Stomach (tissue), 8 donors: ENCODE measurements at regions not wholly inside any gene's neighbourhood (a gene's known extent, or its start where the extent isn't known, plus 50 kb on each side); places are given as distances from the start of the nearest gene placed in this dataset.

Experiments
- DNase-seq, 2 donors: peaks; one replicate each; pipeline versions ENCODE4 v3.0.0 to v3.0.0-alpha.2; 2013 to 2019
- H3K27ac ChIP-seq, 5 donors: fragments of 200-600 bp in 4 of 5; sonication (generic) in 4 of 5; one replicate each; pipeline ENCODE4 v1.5.1; 2013 to 2019; ENCODE audit warnings: mild to moderate bottlenecking in 1 of 5, moderate library complexity in 1 of 5
- H3K27me3 ChIP-seq, 3 donors: fragments of 200-600 bp; sonication (generic); one replicate each; pipeline ENCODE4 v1.5.1; 2017 to 2019; ENCODE audit warnings: mixed run types in 1 of 3
- H3K36me3 ChIP-seq, 4 donors: fragments of 200-600 bp; sonication (generic); 1 replicate in 3 of 4; 2 replicates in 1 of 4; pipeline ENCODE4 v1.5.1; 2016 to 2019
- H3K4me1 ChIP-seq, 4 donors: fragments of 200-600 bp; sonication (generic); one replicate each; pipeline ENCODE4 v1.5.1; 2016 to 2019
- H3K4me3 ChIP-seq, 4 donors: fragments of 200-600 bp; sonication (generic) in 3 of 4; one replicate each; pipeline ENCODE4 v1.5.1; 2016 to 2019; ENCODE audit warnings: mild to moderate bottlenecking in 1 of 4
- H3K9me3 ChIP-seq, 4 donors: fragments of 200-600 bp; sonication (generic); one replicate each; pipeline ENCODE4 v1.5.1; 2016 to 2019
- CTCF ChIP-seq, 7 experiments: fragments of 450-650 bp in 4 of 7; fragments of 200-600 bp in 3 of 7; sonication (generic) in 3 of 7; IDR thresholded peaks; one replicate each; pipeline ENCODE4 v1.5.1; 2016 to 2019; ENCODE audit warnings: antibody characterized with exemption in 7 of 7, control low read depth in 2 of 7, mild to moderate bottlenecking in 1 of 7
- EP300 ChIP-seq: sonication (generic); formaldehyde crosslinking; IDR thresholded peaks from one replicate; pipeline ENCODE4 v1.6.1; 2017; ENCODE audit warnings: antibody characterized with exemption
- POLR2A ChIP-seq, 4 donors: fragments of 450-650 bp; IDR thresholded peaks; one replicate each; pipeline ENCODE4 v1.6.1; 2016; ENCODE audit warnings: antibody characterized with exemption in 4 of 4, control low read depth in 2 of 4, mild to moderate bottlenecking in 1 of 4, moderate library complexity in 1 of 4
- POLR2AphosphoS5 ChIP-seq, 3 donors: sonication (generic); formaldehyde crosslinking; IDR thresholded peaks; one replicate each; pipeline ENCODE4 v1.6.1; 2016; ENCODE audit warnings: antibody characterized with exemption in 3 of 3
- WGBS, 5 donors: extraction: QIAGEN DNeasy Blood & Tissue Kit in 3 of 5; methylation state at CpG; one replicate each; pipeline versions ENCODE4 v1.1.5 to v1.1.7; 2013 to 2018; 5-methylcytosine and 5-hydroxymethylcytosine counted together
- intact Hi-C: fragments of 100-400 bp; cut with DNase I; formaldehyde crosslinking; loops from one replicate; pipeline ENCODE4 v1.15.1; 2023; ENCODE audit warnings: low total_unique reads
- donor health status: healthy with polysubstance abuse.
- donor health status: Bipolar disorder and iron deficiency.
- donor health status: healthy.

GRCh38 chr10:53702489-53702888 lies 929.9 kb upstream of the MBL2 start:
- Histone ChIP-seq H3K4me1 (no peaks in the 10 kb centered on the region), H3K4me3 (no peak overlapping the region), H3K27ac (no peak overlapping the region), H3K27me3 (no peaks in the 10 kb centered on the region), H3K9me3 (no peaks in the 10 kb centered on the region), H3K36me3 (no peaks in the 10 kb centered on the region)
- intact Hi-C loops, result no loop called here
- WGBS, 5 donors, result 67 to 80% (median 76%) methylated on average over 2 of the region's 2 CpGs
- no peak for DNase-seq
- TF ChIP-seq EP300, result no peak

GRCh38 chr10:53701213-53701612 lies 928.6 kb upstream of the MBL2 start:
- no peak overlapping the region for H3K27ac ChIP-seq
- intact Hi-C loops, result no loop called here
- DNase-seq, result no peak
- no peaks in the 10 kb centered on the region for H3K36me3 ChIP-seq
- H3K27me3 ChIP-seq, result no peaks in the 10 kb centered on the region
- H3K4me1 ChIP-seq, result no peaks in the 10 kb centered on the region
- no peak overlapping the region for H3K4me3 ChIP-seq
- no peaks in the 10 kb centered on the region for H3K9me3 ChIP-seq
- TF ChIP-seq EP300 (no peak), CTCF (IDR thresholded peaks at IDR 0.05) (no peak), POLR2AphosphoS5 (IDR thresholded peaks at IDR 0.05) (no peak), POLR2A (IDR thresholded peaks at IDR 0.05) (no peak)

- DNase-seq, result no peak
- intact Hi-C loops, result no loop called here
- Histone ChIP-seq H3K4me1 (no peaks in the 10 kb centered on the region), H3K9me3 (no peaks in the 10 kb centered on the region), H3K27ac (no peak overlapping the region), H3K27me3 (no peaks in the 10 kb centered on the region), H3K4me3 (no peak overlapping the region), H3K36me3 (no peaks in the 10 kb centered on the region)
- WGBS, 5 donors, result 77 to 84% (median 79%) methylated on average over 6 of the region's 6 CpGs
- TF ChIP-seq CTCF (IDR thresholded peaks at IDR 0.05) (no peak), POLR2A (IDR thresholded peaks at IDR 0.05) (no peak), POLR2AphosphoS5 (IDR thresholded peaks at IDR 0.05) (no peak), EP300 (no peak)
Observed at GRCh38 chr10:53700278-53700677, 927.7 kb upstream of the MBL2 start.

GRCh38 chr10:53699684-53700083 lies 927.1 kb upstream of the MBL2 start:
- H3K4me1 ChIP-seq, result no peaks in the 10 kb centered on the region
- H3K9me3 ChIP-seq, result no peaks in the 10 kb centered on the region
- H3K27ac ChIP-seq, result no peak overlapping the region
- intact Hi-C loops, result no loop called here
- TF ChIP-seq EP300, result no peak
- TF ChIP-seq POLR2A (IDR thresholded peaks at IDR 0.05), result no peak
- no peak for TF ChIP-seq POLR2AphosphoS5 (IDR thresholded peaks at IDR 0.05)
- no peak for TF ChIP-seq CTCF (IDR thresholded peaks at IDR 0.05)
- H3K4me3 ChIP-seq, result no peak overlapping the region
- no peaks in the 10 kb centered on the region for H3K36me3 ChIP-seq
- no peak for DNase-seq
- no peaks in the 10 kb centered on the region for H3K27me3 ChIP-seq
- whole genome bisulfite sequencing, 5 donors, result 74 to 85% (median 84%) methylated on average over 3 of the region's 3 CpGs

GRCh38 chr10:53699231-53699630 lies 926.6 kb upstream of the MBL2 start:
- no peaks in the 10 kb centered on the region for H3K9me3 ChIP-seq
- H3K4me1 ChIP-seq, result no peaks in the 10 kb centered on the region
- no peak overlapping the region for H3K27ac ChIP-seq
- H3K36me3 ChIP-seq, result no peaks in the 10 kb centered on the region
- no peaks in the 10 kb centered on the region for H3K27me3 ChIP-seq
- H3K4me3 ChIP-seq, result no peak overlapping the region
- no peak for DNase-seq
- TF ChIP-seq CTCF (IDR thresholded peaks at IDR 0.05), result no peak
- TF ChIP-seq EP300, result no peak
- no peak for TF ChIP-seq POLR2A (IDR thresholded peaks at IDR 0.05)
- no peak for TF ChIP-seq POLR2AphosphoS5 (IDR thresholded peaks at IDR 0.05)
- WGBS, 5 donors, result 77 to 88% (median 85%) methylated on average over 5 of the region's 5 CpGs
- intact Hi-C loops, result no loop called here
